ENCODE measurements at regions not wholly inside any gene's neighbourhood (a gene's known extent, or its start where the extent isn't known, plus 50 kb on each side); places are given as distances from the start of the nearest gene placed in this dataset.

DNA sequence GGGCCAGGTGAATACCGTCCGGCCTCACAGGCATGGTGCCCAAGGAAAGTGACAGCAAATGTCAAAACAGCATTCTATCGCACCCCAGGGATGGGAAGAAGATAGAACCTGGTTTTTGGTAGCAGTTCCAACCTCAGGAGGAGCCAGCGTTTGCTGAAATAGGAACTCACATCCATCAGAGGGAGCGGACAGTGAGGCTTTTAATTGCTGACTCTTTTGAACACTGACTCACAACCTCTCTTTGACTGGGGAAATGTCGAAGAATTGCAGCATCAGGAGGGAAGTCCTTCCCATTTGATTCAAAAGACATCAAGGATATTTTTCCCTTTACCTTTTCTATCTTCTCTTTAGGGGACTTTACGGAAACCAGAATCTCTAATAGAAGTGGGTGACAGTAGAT lies 114.2 kb downstream of the UNC5CL start:
- no peak for TF ChIP-seq CTCF (IDR thresholded peaks at IDR 0.05; ENCODE audit: insufficient read depth, low read depth, low read length)
- no peak for TF ChIP-seq EZH2 (IDR thresholded peaks at IDR 0.05; ENCODE audit: insufficient read depth, low read length)

All from astrocyte (in vitro differentiated cells and primary cell).